Tibial nerve (tissue), 4 donors: ENCODE measurements at regions not wholly inside any gene's neighbourhood (a gene's known extent, or its start where the extent isn't known, plus 50 kb on each side); places are given as distances from the start of the nearest gene placed in this dataset.

Experiments
- CTCF ChIP-seq, 5 experiments: fragments of 200-600 bp in 3 of 5; fragments of 450-650 bp in 2 of 5; sonication (generic) in 3 of 5; IDR thresholded peaks; one replicate each; pipeline ENCODE4 v1.5.1; 2016 to 2019; ENCODE audit warnings: antibody characterized with exemption in 5 of 5, mild to moderate bottlenecking in 3 of 5, moderate library complexity in 2 of 5
- EP300 ChIP-seq, 2 donors: sonication (generic); formaldehyde crosslinking; IDR thresholded peaks; one replicate each; pipeline ENCODE4 v1.6.1; 2017; ENCODE audit warnings: antibody characterized with exemption in 2 of 2, mild to moderate bottlenecking in 1 of 2
- POLR2A ChIP-seq, 2 donors: fragments of 450-650 bp; IDR thresholded peaks; one replicate each; pipeline ENCODE4 v1.6.1; 2017; ENCODE audit warnings: antibody characterized with exemption in 2 of 2, mild to moderate bottlenecking in 2 of 2, moderate library complexity in 2 of 2

GRCh38 chr2:151189125-151189524, 72.5 kb downstream of the RBM43 start:
- TF ChIP-seq CTCF (IDR thresholded peaks at IDR 0.05) (no peak), POLR2A (IDR thresholded peaks at IDR 0.05) (no peak), EP300 (IDR thresholded peaks at IDR 0.05) (no peak)
